HCT116 (cell line): ENCODE measurements at regions not wholly inside any gene's neighbourhood (a gene's known extent, or its start where the extent isn't known, plus 50 kb on each side); places are given as distances from the start of the nearest gene placed in this dataset.

Source experiments
- ATAC-seq: fragments of 200-7000 bp; cut with Tn5 transposase; 2 replicates; pipeline ENCODE4 v1.9.1; 2020; ENCODE audit warnings: mild to moderate bottlenecking, moderate library complexity
- BruUV-seq: library from RNA; stranded (reverse); fragments of 400-500 nt; replicated peaks from 2 replicates; lab custom pipeline; 2021; lab: Mats Ljungman, UMichigan
- CTCF ChIA-PET: fragments of 300-600 bp; sonication (Branson Sonifier 250); formaldehyde crosslinking; loops from one replicate; lab custom pipeline; 2021; ENCODE audit warnings: antibody characterized with exemption; lab: Charles Lee
- POLR2A ChIA-PET: fragments of 300-600, 350-600 bp; sonication (Branson Sonifier 250); formaldehyde crosslinking; loops from one replicate; lab custom pipeline; 2021; ENCODE audit warnings: antibody characterized with exemption; lab: Charles Lee
- RAD21 ChIA-PET, 2 experiments: fragments of 300-600 bp; sonication (Branson Sonifier 250); formaldehyde crosslinking; loops; one replicate each; lab custom pipeline; 2023; ENCODE audit warnings: low total read pairs in 2 of 2; ENCODE audit not compliant: uncharacterized antibody in 2 of 2, unreplicated experiment in 2 of 2, low non-redundant PET in 1 of 2; lab: Charles Lee
- DNase-seq: peaks from one replicate; pipeline ENCODE4 v3.0.0-alpha.2; 2010; ENCODE audit warnings: low read depth, low spot score
- H2AFZ ChIP-seq: fragments of 200-600 bp; shearing (Covaris generic), sonication (generic); 2 replicates; pipeline ENCODE4 v1.6.1; 2017; ENCODE audit warnings: low read depth, mixed run types, mixed read lengths, antibody characterized with exemption, low read length; ENCODE audit not compliant: poor library complexity, severe bottlenecking
- H3K27ac ChIP-seq: 2 replicates; pipeline ENCODE4 v1.5.1; 2012; ENCODE audit warnings: low read depth, low read length
- H3K27me3 ChIP-seq: fragments of 200-600 bp; sonication (generic); 2 replicates; pipeline ENCODE4 v1.6.1; 2016; ENCODE audit warnings: mixed run types, low read length, mixed read lengths; ENCODE audit not compliant: insufficient read depth
- H3K36me3 ChIP-seq, 2 experiments: fragments of 200-500 bp in 1 of 2; fragments of 200-600 bp in 1 of 2; sonication (Bioruptor generic) in 1 of 2; sonication (generic) in 1 of 2; 2 replicates each; pipeline versions ENCODE4 v1.5.1 to v1.6.1; 2014 to 2016; ENCODE audit warnings: low read length in 2 of 2, inconsistent platforms in 1 of 2, mixed read lengths in 1 of 2, mixed run types in 1 of 2; ENCODE audit not compliant: insufficient read depth in 2 of 2, control insufficient read depth in 1 of 2
- H3K4me1 ChIP-seq, 2 experiments: fragments of 200-600 bp in 1 of 2; sonication (generic) in 1 of 2; 2 replicates each; pipeline versions ENCODE4 v1.5.1 to v1.6.1; 2012 to 2017; ENCODE audit warnings: low read length in 2 of 2, inconsistent platforms in 1 of 2, mild to moderate bottlenecking in 1 of 2, mixed read lengths in 1 of 2, mixed run types in 1 of 2, moderate library complexity in 1 of 2; ENCODE audit not compliant: insufficient read depth in 2 of 2, control insufficient read depth in 1 of 2
- H3K4me2 ChIP-seq: fragments of 200-600 bp; sonication (generic); 2 replicates; pipeline ENCODE4 v1.6.1; 2017; ENCODE audit warnings: mixed run types, low read length, mixed read lengths
- H3K4me3 ChIP-seq, 2 experiments: fragments of 200-600 bp in 1 of 2; sonication (generic) in 1 of 2; replicated peaks in 1 of 2; 2 replicates each; pipeline ENCODE4 v1.5.1; 2011 to 2016; ENCODE audit warnings: low read length in 2 of 2, control low read depth in 1 of 2, low read depth in 1 of 2, mild to moderate bottlenecking in 1 of 2, mixed read lengths in 1 of 2, mixed run types in 1 of 2
- H3K79me2 ChIP-seq: fragments of 200-600 bp; sonication (generic); 2 replicates; pipeline ENCODE4 v1.6.1; 2017; ENCODE audit warnings: mild to moderate bottlenecking, mixed run types, low read length, moderate library complexity, mixed read lengths; ENCODE audit not compliant: insufficient read depth
- H3K9ac ChIP-seq: fragments of 200-600 bp; sonication (generic); 2 replicates; pipeline ENCODE4 v1.6.1; 2016; ENCODE audit warnings: low read length, mixed read lengths
- H3K9me2 ChIP-seq: fragments of 200-600 bp; sonication (generic), shearing (Covaris generic); 2 replicates; pipeline ENCODE4 v1.6.1; 2017; ENCODE audit warnings: mixed run types, mild to moderate bottlenecking, moderate library complexity; ENCODE audit not compliant: insufficient read depth
- H3K9me3 ChIP-seq, 2 experiments: fragments of 200-500 bp in 1 of 2; fragments of 200-600 bp in 1 of 2; sonication (Bioruptor generic) in 1 of 2; sonication (generic) in 1 of 2; 2 replicates each; pipeline ENCODE4 v1.6.1; 2014 to 2017; ENCODE audit warnings: low read length in 2 of 2, mixed read lengths in 2 of 2, inconsistent platforms in 1 of 2, low read depth in 1 of 2, mild to moderate bottlenecking in 1 of 2, mixed run types in 1 of 2, moderate library complexity in 1 of 2; ENCODE audit not compliant: control insufficient read depth in 1 of 2, insufficient read depth in 1 of 2
- H4K20me1 ChIP-seq: fragments of 200-600 bp; sonication (generic), shearing (Covaris generic); 2 replicates; pipeline ENCODE4 v1.6.1; 2017; ENCODE audit warnings: mixed run types, mild to moderate bottlenecking, moderate library complexity; ENCODE audit not compliant: insufficient read depth
- ATF3 ChIP-seq: IDR thresholded peaks from 2 replicates; pipeline ENCODE4 v1.6.1; 2012
- CBX3 ChIP-seq: IDR thresholded peaks from 2 replicates; pipeline ENCODE4 v1.6.1; 2012; ENCODE audit warnings: low read depth
- CTCF ChIP-seq, 3 experiments: fragments of 200-600 bp in 1 of 3; sonication (generic) in 1 of 3; IDR thresholded peaks in 2 of 3; conservative IDR thresholded peaks in 1 of 3; 2 replicates each; pipeline ENCODE4 v1.5.1; 2012 to 2017; ENCODE audit warnings: low read depth in 2 of 3, low read length in 2 of 3, antibody characterized with exemption in 1 of 3, borderline replicate concordance in 1 of 3, control low read depth in 1 of 3, mild to moderate bottlenecking in 1 of 3, mixed read lengths in 1 of 3, mixed run types in 1 of 3, moderate library complexity in 1 of 3; ENCODE audit not compliant: insufficient read depth in 1 of 3
- EGR1 ChIP-seq: IDR thresholded peaks from 2 replicates; pipeline ENCODE4 v1.6.1; 2012; ENCODE audit warnings: low read depth
- EZH2 ChIP-seq: fragments of 200-600 bp; sonication (generic); IDR thresholded peaks from 2 replicates; pipeline ENCODE4 v1.6.1; 2017; ENCODE audit warnings: antibody characterized with exemption, mixed run types
- JUND ChIP-seq: IDR thresholded peaks from 2 replicates; pipeline ENCODE4 v1.6.1; 2012
- REST ChIP-seq: IDR thresholded peaks from 2 replicates; pipeline ENCODE4 v1.6.1; 2012; ENCODE audit warnings: low read depth
- SP1 ChIP-seq: IDR thresholded peaks from 2 replicates; pipeline ENCODE4 v1.6.1; 2012; ENCODE audit warnings: low read depth
- TCF7L2 ChIP-seq: IDR thresholded peaks from 2 replicates; pipeline ENCODE4 v1.7.0; 2011; ENCODE audit warnings: borderline replicate concordance, inconsistent platforms; ENCODE audit not compliant: insufficient read depth, insufficient read length; ENCODE audit errors: extremely low read depth
- ZBTB33 ChIP-seq: IDR thresholded peaks from 2 replicates; pipeline ENCODE4 v1.6.1; 2011; ENCODE audit warnings: mild to moderate bottlenecking, low read length, moderate library complexity; ENCODE audit not compliant: insufficient replicate concordance; ENCODE audit errors: extremely low read depth
- ZFX ChIP-seq: fragments of 450-650 bp; IDR thresholded peaks from 2 replicates; pipeline ENCODE4 v1.6.1; 2017
- ZNF274 ChIP-seq: fragments of 200-500 bp; sonication (Bioruptor generic); IDR thresholded peaks from 2 replicates; pipeline ENCODE4 v1.6.1; 2014; ENCODE audit warnings: mild to moderate bottlenecking, low read depth, low read length, inconsistent platforms
- intact Hi-C: fragments of 100-400 bp; cut with micrococcal nuclease; formaldehyde crosslinking; loops from 2 replicates; pipeline ENCODE4 v1.10.0; 2022

GRCh38 chr4:110394871-110395270, 81.1 kb upstream of the ENPEP start:
- Histone ChIP-seq H3K4me2 (no peak overlapping the region), H3K9me3 (no peaks in the 10 kb centered on the region), H3K4me3 (no peak overlapping the region), H3K27ac (no peak overlapping the region), H3K79me2 (no peaks in the 10 kb centered on the region), H3K9ac (no peak overlapping the region), H2AFZ (no peak overlapping the region), H3K36me3 (no peaks in the 10 kb centered on the region), H3K27me3 (no peaks in the 10 kb centered on the region), H3K9me2 (no peaks in the 10 kb centered on the region), H4K20me1 (no peaks in the 10 kb centered on the region), H3K4me1 (no peaks in the 10 kb centered on the region)
- ChIA-PET CTCF (no interaction called here), RAD21 (no interaction called here), POLR2A (no interaction called here)
- intact Hi-C loops: no loop called here
- ATAC-seq (no peak), DNase-seq (no peak)
- TF ChIP-seq CTCF (IDR thresholded peaks at IDR 0.05 in 2 of 3, conservative IDR thresholded peaks at IDR 0.05 in 1 of 3; ENCODE audit: borderline replicate concordance in 1 of 3, insufficient read depth in 1 of 3, low read depth in 2 of 3, low read length in 2 of 3) (no peak), ZBTB33 (no peak), SP1 (no peak), REST (no peak), ATF3 (no peak), JUND (no peak), CBX3 (no peak), ZFX (no peak), EGR1 (no peak), TCF7L2 (no peak), ZNF274 (no peak), EZH2 (no peak)
- BruUV-seq: no TSS peak
